ENCODE measurements at regions not wholly inside any gene's neighbourhood (a gene's known extent, or its start where the extent isn't known, plus 50 kb on each side); places are given as distances from the start of the nearest gene placed in this dataset.

GRCh38 chr16:51591480-51591879 is 440.4 kb upstream of the SALL1 start:
- Histone ChIP-seq H2BK5ac (ENCODE audit: low read depth, low read length, poor library complexity, severe bottlenecking) (no peak overlapping the region), H4K91ac (ENCODE audit: insufficient read depth, low read depth, low read length) (no peak overlapping the region), H3K9me1 (ENCODE audit: insufficient read depth, low read length) (no peaks in the 10 kb centered on the region), H3K4me3 (ENCODE audit: insufficient read depth, low read depth, low read length) (no peak overlapping the region), H2AK5ac (ENCODE audit: low read depth, low read length) (no peak overlapping the region), H3K36me3 (ENCODE audit: control insufficient read depth, insufficient read depth, low read length) (no peaks in the 10 kb centered on the region), H2BK20ac (ENCODE audit: low read depth, low read length) (no peak overlapping the region), H4K8ac (ENCODE audit: low read depth in 2 of 2, low read length in 2 of 2) (no peak overlapping the region), H3K27me3 (ENCODE audit: control insufficient read depth, insufficient read depth, low read length) (peaks cover 10% of the 10 kb centered on the region), H3K18ac (ENCODE audit: low read depth, low read length) (no peak overlapping the region), H4K5ac (ENCODE audit: low read depth, low read length) (no peak overlapping the region), H2BK120ac (ENCODE audit: low read depth, low read length) (no peak overlapping the region), H4K20me1 (ENCODE audit: insufficient read depth, low read length) (no peaks in the 10 kb centered on the region), H2BK15ac (ENCODE audit: low read depth, low read length) (no peak overlapping the region), H3K27ac (ENCODE audit: insufficient read depth, low read length) (no peak overlapping the region), H3K14ac (replicated peaks; ENCODE audit: low read depth, low read length) (no peak overlapping the region), H3K9me3 (ENCODE audit: control insufficient read depth, insufficient read depth, low read length) (no peaks in the 10 kb centered on the region), H3K4me2 (ENCODE audit: low read depth, low read length) (no peak overlapping the region; the same call in 1 of the 2 replicates), H2AK9ac (replicated peaks; ENCODE audit: low read depth, low read length, poor library complexity) (no peak overlapping the region), H3K23ac (ENCODE audit: low read depth, low read length) (no peak overlapping the region), H3K4me1 (ENCODE audit: control insufficient read depth, insufficient read depth, low read length) (no peaks in the 10 kb centered on the region; the same call in 1 of the 2 replicates), H3K56ac (ENCODE audit: extremely low read depth, insufficient read depth, low read length) (no peak overlapping the region), H3K79me1 (ENCODE audit: low read depth in 1 of 2, low read length in 2 of 2) (no peaks in the 10 kb centered on the region), H2AFZ (replicated peaks; ENCODE audit: low read length, poor library complexity) (no peak overlapping the region), H3K4ac (ENCODE audit: low read depth, low read length) (no peak overlapping the region), H3K9ac (ENCODE audit: low read depth, low read length) (no peak overlapping the region)
- intact Hi-C loops (cut with micrococcal nuclease) = no loop called here
- ChIA-PET POLR2A (ENCODE audit: unreplicated experiment) (no interaction called here), CTCF (no interaction called here)
- 0% methylated on average over 2 of the region's 2 CpGs; no CpG with 5 or more reads in 1 of the 2 experiments for WGBS, 2 experiments (ENCODE audit: extremely low coverage in 2 of 2, insufficient read length in 1 of 2)
- DNase-seq (no peak), ATAC-seq (ENCODE audit: low read depth) (no peak)
- BruUV-seq (replicated peaks) = no TSS peak
- TF ChIP-seq USF2 (IDR thresholded peaks at IDR 0.05; ENCODE audit: low read depth, low read length) (no peak), RFX5 (IDR thresholded peaks at IDR 0.05; ENCODE audit: low read depth, low read length) (no peak), BHLHE40 (IDR thresholded peaks at IDR 0.05; ENCODE audit: low read depth, low read length) (no peak), CEBPB (IDR thresholded peaks at IDR 0.05; ENCODE audit: low read depth, low read length) (no peak), SMC3 (IDR thresholded peaks at IDR 0.05; ENCODE audit: low read depth, low read length) (no peak), MAZ (IDR thresholded peaks at IDR 0.05; ENCODE audit: borderline replicate concordance, low read depth, low read length) (no peak), NFE2L2 (IDR thresholded peaks at IDR 0.05; ENCODE audit: low read depth, low read length) (no peak), FOS (IDR thresholded peaks at IDR 0.05; ENCODE audit: low read depth, low read length) (no peak), ELK1 (IDR thresholded peaks at IDR 0.05; ENCODE audit: borderline replicate concordance, low read depth, low read length) (no peak), RAD21 (IDR thresholded peaks at IDR 0.05; ENCODE audit: low read length) (no peak), CTCF (conservative IDR thresholded peaks at IDR 0.05; ENCODE audit: low read depth, low read length) (no peak), CHD1 (IDR thresholded peaks at IDR 0.05; ENCODE audit: low read depth, low read length) (no peak), MAFK (IDR thresholded peaks at IDR 0.05; ENCODE audit: low read depth, low read length) (no peak), MXI1 (IDR thresholded peaks at IDR 0.05; ENCODE audit: borderline replicate concordance, low read depth, low read length) (no peak)
- dilution Hi-C loops (cut with HindIII; ENCODE audit: low sequenced_read_pairs, unreplicated experiment) = no loop called here
- in situ Hi-C loops (cut with MboI; ENCODE audit: low sequenced_read_pairs) = no loop called here

All from IMR-90 (cell line).